ENCODE measurements at regions not wholly inside any gene's neighbourhood (a gene's known extent, or its start where the extent isn't known, plus 50 kb on each side); places are given as distances from the start of the nearest gene placed in this dataset.
"Not testable (repeated sequence)": the region's sequence is repeated elsewhere in the genome, so short reads cannot be mapped to it uniquely, and the experiment has no call there.

GRCh38 chr10:37520488-37520887 lies 336.9 kb downstream of the ZNF248 start:
- DNase-seq (ENCODE audit: low spot score in 2 of 2), result no peak
- H3K4me3 ChIP-seq (ENCODE audit: low read depth, poor library complexity, severe bottlenecking), result no peak overlapping the region
- no peak for TF ChIP-seq CTCF (IDR thresholded peaks at IDR 0.05)
- TF ChIP-seq POLR2A (IDR thresholded peaks at IDR 0.05), result no peak
- 67 to 77% methylated on average over 2 of the region's 2 CpGs for WGBS, 2 donors
- intact Hi-C loops (cut with DNase I; ENCODE audit: low total_unique reads), result no loop called here

DNA sequence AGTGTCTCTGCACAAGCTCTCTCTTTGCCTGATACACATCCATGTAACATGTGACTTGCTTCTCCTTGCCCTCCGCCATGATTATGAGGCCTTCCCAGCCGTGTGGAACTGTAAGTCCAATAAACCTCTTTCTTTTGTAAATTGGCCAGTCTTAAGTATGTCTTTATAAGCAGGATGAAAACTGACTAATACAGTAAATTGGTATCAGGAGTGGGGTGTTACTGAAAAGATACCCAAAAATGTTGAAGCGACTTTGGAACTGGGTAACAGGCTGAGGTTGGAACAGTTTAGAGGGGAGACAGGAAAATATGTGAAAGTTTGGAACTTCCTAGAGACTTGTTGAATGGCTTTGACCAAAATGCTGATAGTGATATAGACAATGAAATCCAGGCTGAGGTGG lies 346.9 kb downstream of the ZNF248 start:
- DNase-seq (ENCODE audit: low spot score in 2 of 2); intact Hi-C loops (cut with DNase I; ENCODE audit: low total_unique reads); H3K4me3 ChIP-seq (ENCODE audit: low read depth, poor library complexity, severe bottlenecking): not testable (repeated sequence)
- 87 to 91% methylated on average over 3 of the region's 3 CpGs for WGBS, 2 donors

GRCh38 chr10:37496061-37496460 lies 361.3 kb downstream of the ZNF248 start:
- intact Hi-C loops (cut with DNase I; ENCODE audit: low total_unique reads), result no loop called here
- 76 to 81% methylated on average over 3 of the region's 3 CpGs for WGBS, 2 donors

GRCh38 chr10:37495415-37495814 lies 362.0 kb downstream of the ZNF248 start:
- no peak for DNase-seq (ENCODE audit: low spot score in 2 of 2)
- intact Hi-C loops (cut with DNase I; ENCODE audit: low total_unique reads), result no loop called here
- no peak overlapping the region for H3K4me3 ChIP-seq (ENCODE audit: low read depth, poor library complexity, severe bottlenecking)
- TF ChIP-seq POLR2A (IDR thresholded peaks at IDR 0.05) (no peak), CTCF (IDR thresholded peaks at IDR 0.05) (no peak)
- WGBS, 2 donors, result 57 to 62% methylated on average over 1 of the region's 1 CpG

More at GRCh38 chr10:37496061-37496460, 361.3 kb downstream of the ZNF248 start:
- H3K4me3 ChIP-seq (ENCODE audit: low read depth, poor library complexity, severe bottlenecking), result no peak overlapping the region
- DNase-seq (ENCODE audit: low spot score in 2 of 2), result no peak
- no peak for TF ChIP-seq POLR2A (IDR thresholded peaks at IDR 0.05)
- TF ChIP-seq CTCF (IDR thresholded peaks at IDR 0.05), result no peak

DNA sequence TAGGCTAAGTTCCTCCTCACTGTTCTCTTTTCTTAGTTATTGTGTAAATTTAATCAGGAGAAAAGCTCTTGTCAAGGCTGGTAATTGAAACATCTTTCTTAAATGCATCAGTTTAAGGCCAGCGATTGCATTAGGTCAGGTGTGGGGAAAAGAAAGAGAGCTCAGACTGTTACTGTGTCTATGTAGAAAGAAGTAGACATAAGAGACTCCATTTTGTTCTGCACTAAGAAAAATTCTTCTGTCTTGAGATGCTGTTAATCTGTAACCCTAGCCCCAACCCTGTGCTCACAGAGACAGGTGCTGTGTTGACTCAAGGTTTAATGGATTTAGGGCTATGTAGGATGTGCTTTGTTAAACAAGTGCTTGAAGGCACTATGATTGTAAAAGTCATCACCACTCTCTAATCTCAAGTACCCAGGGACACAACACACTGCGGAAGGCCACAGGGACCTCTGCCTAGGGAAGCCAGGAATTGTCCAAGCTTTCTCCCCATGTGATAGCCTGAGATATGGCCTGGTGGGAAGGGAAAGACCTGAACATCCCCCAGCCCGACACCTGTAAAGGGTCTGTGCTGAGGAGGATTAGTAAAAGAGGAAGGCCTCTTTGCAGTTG lies 364.1 kb downstream of the ZNF248 start:
- intact Hi-C loops (cut with DNase I; ENCODE audit: low total_unique reads); H3K4me3 ChIP-seq (ENCODE audit: low read depth, poor library complexity, severe bottlenecking); DNase-seq (ENCODE audit: low spot score in 2 of 2): not testable (repeated sequence)
- WGBS, 2 donors, result 80 to 83% methylated on average over 3 of the region's 3 CpGs

DNA sequence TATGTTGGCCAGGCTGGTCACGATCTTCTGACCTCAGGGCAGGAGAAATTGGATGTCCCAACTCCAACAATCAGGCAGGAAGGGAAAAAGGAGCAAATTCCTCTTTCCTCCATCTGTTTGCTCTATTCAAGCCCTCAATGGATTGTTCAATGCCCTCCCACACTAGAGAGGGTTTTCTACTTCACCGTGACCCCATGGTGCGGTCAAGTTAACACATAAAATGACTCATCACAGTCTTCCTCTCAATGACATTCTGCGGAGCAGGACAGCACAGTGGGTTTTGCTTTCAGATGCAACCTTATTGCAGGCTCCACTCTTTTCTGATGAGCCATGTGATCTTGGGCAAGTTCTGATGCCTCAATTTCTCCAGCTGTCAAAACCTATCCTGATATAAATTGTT lies 364.9 kb downstream of the ANKRD30A start:
- 85 to 88% methylated on average over 4 of the region's 4 CpGs for WGBS, 2 donors
- no peak for TF ChIP-seq CTCF (IDR thresholded peaks at IDR 0.05)
- no peak for TF ChIP-seq POLR2A (IDR thresholded peaks at IDR 0.05)
- no peak overlapping the region for H3K4me3 ChIP-seq (ENCODE audit: low read depth, poor library complexity, severe bottlenecking)
- intact Hi-C loops (cut with DNase I; ENCODE audit: low total_unique reads), result no loop called here
- DNase-seq (ENCODE audit: low spot score in 2 of 2), result no peak

GRCh38 chr10:37489658-37490003 lies 364.2 kb downstream of the ANKRD30A start:
- no peak for DNase-seq (ENCODE audit: low spot score in 2 of 2)
- H3K4me3 ChIP-seq (ENCODE audit: low read depth, poor library complexity, severe bottlenecking), result no peak overlapping the region
- intact Hi-C loops (cut with DNase I; ENCODE audit: low total_unique reads), result no loop called here
- 78 to 80% methylated on average over 1 of the region's 1 CpG for WGBS, 2 donors
- TF ChIP-seq CTCF (IDR thresholded peaks at IDR 0.05) (no peak), POLR2A (IDR thresholded peaks at IDR 0.05) (no peak)
